ENCODE measurements at regions not wholly inside any gene's neighbourhood (a gene's known extent, or its start where the extent isn't known, plus 50 kb on each side); places are given as distances from the start of the nearest gene placed in this dataset.

- no peaks in the 10 kb centered on the region for H3K9me1 ChIP-seq (replicated peaks; ENCODE audit: control insufficient read depth, extremely low read depth, insufficient read depth, low read length)
- no peak overlapping the region for H3K27ac ChIP-seq (ENCODE audit: insufficient read depth, low read depth, low read length)
- H3K4me2 ChIP-seq (ENCODE audit: insufficient read depth, low read length): no peak overlapping the region
- DNase-seq (ENCODE audit: low read depth, low spot score): no peak
- dilution Hi-C loops (cut with MboI; ENCODE audit: extremely low pct_ligation_motif_present, low sequenced_read_pairs) (no loop called here), intact Hi-C loops (cut with micrococcal nuclease) (no loop called here)
- no peaks in the 10 kb centered on the region for H3K4me1 ChIP-seq (ENCODE audit: control insufficient read depth, extremely low read depth, insufficient read depth, low read length)
- H3K79me2 ChIP-seq (ENCODE audit: control insufficient read depth, insufficient read depth, low read length): no peaks in the 10 kb centered on the region
- no peak overlapping the region for H2AFZ ChIP-seq (ENCODE audit: low read depth, low read length)
- no TSS peak for BruUV-seq (replicated peaks)
- H3K9me3 ChIP-seq (replicated peaks; ENCODE audit: control insufficient read depth, insufficient read depth, low read length): no peaks in the 10 kb centered on the region
- no peak overlapping the region for H3K9ac ChIP-seq (replicated peaks; ENCODE audit: extremely low read depth, insufficient read depth, low read length)
- FAIRE-seq: no peak
- TF ChIP-seq POLR2AphosphoS5 (IDR thresholded peaks at IDR 0.05; ENCODE audit: insufficient read depth, low read depth, low read length) (no peak), FOS (IDR thresholded peaks at IDR 0.05; ENCODE audit: borderline replicate concordance, insufficient read depth, low read length) (no peak), POLR2A (IDR thresholded peaks at IDR 0.05; ENCODE audit: low read depth, low read length) (no peak), MYC (IDR thresholded peaks at IDR 0.05; ENCODE audit: low read depth, low read length) (no peak), JUN (IDR thresholded peaks at IDR 0.05; ENCODE audit: borderline replicate concordance, insufficient read depth, insufficient read length, low read depth) (no peak), GATA2 (IDR thresholded peaks at IDR 0.05; ENCODE audit: insufficient read depth, insufficient read length, low read depth, low read length) (no peak), MAX (IDR thresholded peaks at IDR 0.05; ENCODE audit: insufficient read depth, insufficient read length) (no peak), CTCF (IDR thresholded peaks at IDR 0.05; ENCODE audit: extremely low read depth in 1 of 2, insufficient read depth in 1 of 2, low read depth in 1 of 2, low read length in 2 of 2) (no peak), EZH2 (IDR thresholded peaks at IDR 0.05; ENCODE audit: borderline replicate concordance, low read depth, low read length, severe bottlenecking) (no peak)
- H3K27me3 ChIP-seq (ENCODE audit: control insufficient read depth in 2 of 2, insufficient read depth in 2 of 2, low read length in 2 of 2): no peaks in the 10 kb centered on the region
- no peaks in the 10 kb centered on the region for H3K36me3 ChIP-seq (ENCODE audit: control insufficient read depth in 2 of 2, extremely low read depth in 1 of 2, insufficient read depth in 2 of 2, low read length in 2 of 2)
- CTCF ChIA-PET: no interaction called here
- H3K4me3 ChIP-seq (replicated peaks in 1 of 3; ENCODE audit: insufficient read depth in 1 of 3, low read depth in 1 of 3, low read length in 3 of 3): no peak overlapping the region
- POLR2A ChIA-PET: no interaction called here
- H4K20me1 ChIP-seq (replicated peaks; ENCODE audit: control insufficient read depth, extremely low read depth, insufficient read depth, low read length): no peaks in the 10 kb centered on the region
These were observed 96.0 kb upstream of the C1GALT1C1 start for GRCh38 chrX:120725874-120726273.
